ENCODE measurements at regions not wholly inside any gene's neighbourhood (a gene's known extent, or its start where the extent isn't known, plus 50 kb on each side); places are given as distances from the start of the nearest gene placed in this dataset.

- TF ChIP-seq POLR2A (IDR thresholded peaks at IDR 0.05) (no peak), CTCF (IDR thresholded peaks at IDR 0.05 in 4 of 5, conservative IDR thresholded peaks at IDR 0.05 in 1 of 5) (no peak)
Measured at GRCh38 chr18:47632970-47633635, 297.4 kb downstream of the SMAD2 start.

Measured in gastrocnemius medialis (tissue), 4 donors.